ENCODE measurements at regions not wholly inside any gene's neighbourhood (a gene's known extent, or its start where the extent isn't known, plus 50 kb on each side); places are given as distances from the start of the nearest gene placed in this dataset.

DNA sequence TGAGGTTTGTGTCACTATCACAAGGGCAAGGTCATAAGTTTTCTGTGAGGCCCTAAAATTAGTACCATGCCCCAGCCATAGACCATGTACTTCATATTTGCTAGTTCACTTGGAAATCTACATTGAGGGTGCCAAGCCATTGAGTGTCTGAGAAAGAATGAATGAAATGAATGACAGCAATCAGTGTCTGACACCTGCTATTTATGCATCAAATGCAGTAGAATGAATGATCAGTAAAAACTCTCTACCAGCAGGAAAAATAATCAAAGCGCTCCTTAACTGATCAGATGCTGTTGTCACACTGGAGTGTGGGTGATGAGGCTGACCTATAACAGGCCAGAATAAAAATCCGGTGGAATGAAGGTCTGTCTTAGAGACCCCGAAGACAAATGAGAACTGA is 467.9 kb upstream of the B3GAT1 start:
- no peaks in the 10 kb centered on the region for H3K4me1 Mint-ChIP-seq (ENCODE audit: low read depth)
- no peak overlapping the region for H3K27ac Mint-ChIP-seq
- no peaks in the 10 kb centered on the region for H3K9me3 Mint-ChIP-seq (ENCODE audit: low read depth)
- H3K36me3 Mint-ChIP-seq = no peaks in the 10 kb centered on the region
- H3K4me3 Mint-ChIP-seq = no peak overlapping the region
- H3K27me3 Mint-ChIP-seq = peaks cover 6% of the 10 kb centered on the region

DNA sequence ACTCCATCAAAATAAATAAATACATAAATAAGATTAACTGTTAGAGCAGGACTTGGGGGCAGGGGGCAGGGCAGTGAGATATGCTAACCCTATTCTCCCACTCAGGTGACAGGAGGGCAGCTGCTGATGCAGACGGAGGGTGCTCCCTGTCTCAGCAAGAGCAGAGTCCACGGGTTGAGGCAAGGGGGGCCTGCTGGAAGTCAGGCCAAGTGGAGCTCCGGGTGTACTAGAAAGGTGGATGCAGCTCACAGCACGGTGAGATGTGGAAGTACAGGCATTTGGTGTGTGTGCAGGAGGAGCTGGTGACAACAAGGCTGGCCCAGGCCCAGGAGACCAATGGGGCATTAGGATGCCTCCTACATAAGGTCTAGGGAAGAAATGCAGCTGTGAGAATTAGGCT is 467.3 kb upstream of the B3GAT1 start:
- Mint-ChIP-seq H3K9me3 (ENCODE audit: low read depth) (no peaks in the 10 kb centered on the region), H3K4me1 (ENCODE audit: low read depth) (no peaks in the 10 kb centered on the region), H3K27ac (no peak overlapping the region), H3K4me3 (no peak overlapping the region), H3K27me3 (peaks cover 6% of the 10 kb centered on the region), H3K36me3 (no peaks in the 10 kb centered on the region)

DNA sequence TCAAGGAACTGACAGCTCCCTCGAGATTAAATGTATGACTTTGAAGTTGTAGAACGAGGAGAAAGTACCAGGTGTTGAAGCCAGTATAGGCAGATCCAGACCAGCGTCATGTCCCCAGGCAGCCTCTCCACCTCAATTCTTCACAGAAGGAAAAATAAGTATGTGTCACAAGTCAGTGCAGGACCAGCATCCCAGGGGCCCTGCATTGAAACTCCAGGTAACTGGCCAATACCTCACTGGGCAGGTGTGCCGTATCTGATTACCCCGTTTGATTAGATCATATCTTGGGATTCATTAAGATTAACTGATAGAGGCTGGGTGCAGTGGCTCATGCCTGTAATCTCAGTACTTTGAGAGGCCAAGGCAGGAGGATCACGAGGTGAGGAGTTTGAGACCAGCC is 466.7 kb upstream of the B3GAT1 start:
- H3K27ac Mint-ChIP-seq = no peak overlapping the region
- peaks cover 6% of the 10 kb centered on the region for H3K27me3 Mint-ChIP-seq
- H3K4me3 Mint-ChIP-seq = no peak overlapping the region
- no peaks in the 10 kb centered on the region for H3K36me3 Mint-ChIP-seq
- H3K9me3 Mint-ChIP-seq (ENCODE audit: low read depth) = no peaks in the 10 kb centered on the region
- no peaks in the 10 kb centered on the region for H3K4me1 Mint-ChIP-seq (ENCODE audit: low read depth)

DNA sequence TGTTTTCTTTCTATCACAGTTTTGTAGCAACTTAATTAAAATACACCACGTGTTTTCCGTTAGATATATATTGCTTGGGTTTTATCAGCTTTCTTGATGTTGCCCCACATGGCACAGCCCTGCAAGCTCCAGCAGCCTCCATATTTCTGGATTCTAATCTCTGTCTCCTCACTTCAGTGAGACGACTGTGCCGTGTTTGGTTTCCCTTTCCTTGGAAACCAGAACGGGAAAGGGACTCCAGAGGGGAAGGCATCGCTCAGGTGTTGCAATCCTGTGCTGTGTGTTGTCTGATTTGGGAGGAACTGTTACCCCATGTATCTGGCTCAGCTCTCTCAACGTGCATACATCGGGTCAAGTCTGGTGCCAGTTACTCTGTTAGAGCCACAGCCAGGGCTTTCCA is 464.2 kb upstream of the B3GAT1 start:
- Mint-ChIP-seq H3K4me3 (no peak overlapping the region), H3K27ac (no peak overlapping the region), H3K27me3 (peaks cover 6% of the 10 kb centered on the region), H3K36me3 (no peaks in the 10 kb centered on the region), H3K4me1 (ENCODE audit: low read depth) (no peaks in the 10 kb centered on the region), H3K9me3 (ENCODE audit: low read depth) (no peaks in the 10 kb centered on the region)

DNA sequence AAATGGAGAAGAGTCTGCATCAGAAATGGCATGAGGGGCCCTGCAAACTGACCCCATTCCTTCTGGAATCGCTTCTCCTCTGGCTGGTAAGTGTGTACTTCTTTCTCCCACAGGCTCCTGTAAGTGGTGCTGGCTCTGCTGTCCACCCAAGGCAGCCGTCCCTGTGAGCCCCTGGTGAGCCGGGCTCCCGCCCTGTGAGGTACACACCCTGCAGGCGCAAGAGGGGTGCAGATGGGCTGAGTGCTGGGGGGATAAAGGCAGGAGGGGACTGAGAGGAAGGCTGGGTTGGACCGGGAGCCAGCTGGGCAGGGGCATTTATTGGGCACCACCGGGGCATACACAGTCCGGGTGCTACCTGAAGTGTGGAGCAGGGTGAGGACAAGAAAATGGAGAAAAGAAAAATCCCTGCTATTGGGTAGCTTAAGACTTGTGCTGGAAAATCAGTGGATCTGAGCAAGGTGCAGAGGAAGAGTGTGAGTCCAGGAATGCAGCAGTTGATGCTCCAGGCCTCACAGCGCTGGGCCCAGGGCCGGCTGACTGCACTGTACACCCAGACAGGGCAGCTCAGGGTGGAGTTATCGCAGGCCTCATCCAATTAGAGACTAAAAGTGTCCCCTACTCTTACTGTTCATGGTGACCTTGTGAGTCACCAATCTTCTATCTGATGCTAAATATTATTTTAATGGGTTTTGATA is 455.1 kb upstream of the B3GAT1 start:
- H3K4me1 Mint-ChIP-seq (ENCODE audit: low read depth) = peaks cover 4% of the 10 kb centered on the region
- no peaks in the 10 kb centered on the region for H3K36me3 Mint-ChIP-seq
- no peak overlapping the region for H3K4me3 Mint-ChIP-seq
- no peaks in the 10 kb centered on the region for H3K9me3 Mint-ChIP-seq (ENCODE audit: low read depth)
- H3K27me3 Mint-ChIP-seq = peaks cover 4% of the 10 kb centered on the region
- H3K27ac Mint-ChIP-seq = no peak overlapping the region

DNA sequence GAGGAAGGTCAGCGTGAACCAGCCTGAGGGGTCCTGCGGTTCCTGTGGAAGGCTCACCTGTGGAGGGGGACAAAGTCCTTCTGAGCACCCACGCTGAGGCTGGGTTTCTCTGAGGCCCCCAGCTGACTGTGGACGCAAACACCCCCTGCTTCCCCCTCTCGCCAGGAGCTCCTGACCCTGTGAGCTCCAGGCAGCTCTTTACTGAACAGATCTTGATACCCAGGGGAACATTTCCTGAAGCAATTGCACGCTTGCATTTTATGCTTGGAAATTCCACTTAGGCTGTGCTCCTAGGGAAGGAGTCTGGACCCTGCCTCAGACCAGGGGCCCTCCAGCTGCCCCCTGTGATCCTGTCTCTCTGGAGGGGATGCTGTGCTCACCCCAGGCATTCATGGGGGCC is 454.2 kb upstream of the B3GAT1 start:
- H3K9me3 Mint-ChIP-seq (ENCODE audit: low read depth) = no peaks in the 10 kb centered on the region
- H3K36me3 Mint-ChIP-seq = no peaks in the 10 kb centered on the region
- peaks cover 5% of the 10 kb centered on the region for H3K27me3 Mint-ChIP-seq
- peaks cover 4% of the 10 kb centered on the region for H3K4me1 Mint-ChIP-seq (ENCODE audit: low read depth)
- H3K27ac Mint-ChIP-seq = no peak overlapping the region
- no peak overlapping the region for H3K4me3 Mint-ChIP-seq

DNA sequence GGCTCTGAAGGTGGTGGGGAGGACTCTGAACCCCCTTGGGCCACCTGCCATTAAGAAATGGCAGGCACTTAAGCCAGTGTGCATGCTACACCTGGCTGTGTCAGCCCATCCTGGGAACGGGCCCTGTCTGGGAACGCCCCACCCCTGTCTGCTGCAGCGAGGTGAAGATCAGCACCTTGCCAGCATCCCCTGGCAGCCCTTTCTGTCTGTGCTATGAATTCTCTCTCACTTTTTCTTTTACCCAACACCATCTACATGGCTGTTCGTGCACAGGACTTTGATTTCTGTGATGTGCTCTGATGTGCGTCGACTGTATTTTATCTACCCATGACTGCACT is 452.9 kb upstream of the B3GAT1 start:
- no peak overlapping the region for H3K4me3 Mint-ChIP-seq
- H3K9me3 Mint-ChIP-seq (ENCODE audit: low read depth) = no peaks in the 10 kb centered on the region
- no peaks in the 10 kb centered on the region for H3K36me3 Mint-ChIP-seq
- H3K27me3 Mint-ChIP-seq = peaks cover 6% of the 10 kb centered on the region
- H3K27ac Mint-ChIP-seq = no peak overlapping the region
- H3K4me1 Mint-ChIP-seq (ENCODE audit: low read depth) = peaks cover 4% of the 10 kb centered on the region

DNA sequence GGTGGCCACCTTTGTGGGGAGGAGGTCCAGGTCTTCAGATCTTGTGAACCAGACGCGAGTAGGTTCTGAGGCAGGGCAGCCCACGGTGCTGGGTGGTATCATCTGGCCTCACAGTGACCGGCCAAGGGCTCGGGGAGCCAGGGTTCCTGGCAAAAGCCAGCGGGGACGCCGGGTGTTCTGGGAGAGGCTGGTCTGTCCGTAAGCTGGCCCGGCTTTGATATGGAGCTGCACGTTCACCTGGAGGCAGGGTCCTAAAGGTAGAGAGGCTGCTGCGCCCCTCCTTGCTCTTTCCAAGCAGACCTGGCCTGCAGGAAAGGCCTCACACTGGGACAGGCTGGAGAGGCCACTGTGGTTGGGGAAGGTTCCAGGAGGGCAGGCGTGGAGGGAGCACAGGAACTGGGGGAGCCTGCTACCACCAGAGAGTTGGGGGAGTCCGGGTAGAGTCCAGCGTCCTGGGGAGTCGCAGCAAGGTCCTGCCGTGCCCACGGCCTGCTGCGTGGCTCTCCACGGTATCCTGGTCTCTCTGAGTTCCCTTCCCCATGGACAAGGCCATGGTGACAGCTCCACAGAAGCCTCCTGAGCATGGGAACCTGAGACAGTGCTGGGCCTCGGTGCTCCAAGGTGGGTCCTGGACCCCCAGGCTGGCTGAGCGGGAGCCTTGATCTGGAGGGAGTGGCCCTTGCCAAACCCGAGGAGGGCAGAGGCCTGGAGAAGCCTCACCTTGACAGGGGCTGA is 452.4 kb upstream of the B3GAT1 start:
- no peaks in the 10 kb centered on the region for H3K9me3 Mint-ChIP-seq (ENCODE audit: low read depth)
- no peak overlapping the region for H3K4me3 Mint-ChIP-seq
- H3K4me1 Mint-ChIP-seq (ENCODE audit: low read depth) = peaks cover 4% of the 10 kb centered on the region
- H3K27me3 Mint-ChIP-seq = peaks cover 6% of the 10 kb centered on the region
- H3K27ac Mint-ChIP-seq = no peak overlapping the region
- no peaks in the 10 kb centered on the region for H3K36me3 Mint-ChIP-seq

DNA sequence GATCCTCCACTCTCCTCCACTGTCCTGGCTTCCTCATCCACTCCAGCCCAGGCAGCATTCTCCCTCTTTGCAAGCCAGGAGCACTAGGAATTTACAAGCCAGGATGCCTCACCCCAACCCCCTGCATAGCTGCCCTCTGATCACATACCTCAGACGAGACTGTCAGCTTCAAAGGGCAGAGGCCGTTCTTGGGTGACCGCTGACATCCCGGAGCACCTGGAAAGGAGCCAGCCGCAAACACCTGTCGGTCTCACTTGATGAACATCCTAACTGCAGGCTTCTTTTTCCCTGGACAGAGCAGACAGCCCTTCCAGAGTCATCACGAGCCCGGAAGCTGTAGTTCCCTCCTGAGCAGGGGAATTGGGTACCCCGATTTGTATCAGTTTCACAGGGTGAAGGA is 451.3 kb upstream of the B3GAT1 start:
- Mint-ChIP-seq H3K27me3 (peaks cover 6% of the 10 kb centered on the region), H3K4me3 (no peak overlapping the region), H3K9me3 (ENCODE audit: low read depth) (no peaks in the 10 kb centered on the region), H3K4me1 (ENCODE audit: low read depth) (peaks cover 2% of the 10 kb centered on the region), H3K27ac (no peak overlapping the region), H3K36me3 (no peaks in the 10 kb centered on the region)

DNA sequence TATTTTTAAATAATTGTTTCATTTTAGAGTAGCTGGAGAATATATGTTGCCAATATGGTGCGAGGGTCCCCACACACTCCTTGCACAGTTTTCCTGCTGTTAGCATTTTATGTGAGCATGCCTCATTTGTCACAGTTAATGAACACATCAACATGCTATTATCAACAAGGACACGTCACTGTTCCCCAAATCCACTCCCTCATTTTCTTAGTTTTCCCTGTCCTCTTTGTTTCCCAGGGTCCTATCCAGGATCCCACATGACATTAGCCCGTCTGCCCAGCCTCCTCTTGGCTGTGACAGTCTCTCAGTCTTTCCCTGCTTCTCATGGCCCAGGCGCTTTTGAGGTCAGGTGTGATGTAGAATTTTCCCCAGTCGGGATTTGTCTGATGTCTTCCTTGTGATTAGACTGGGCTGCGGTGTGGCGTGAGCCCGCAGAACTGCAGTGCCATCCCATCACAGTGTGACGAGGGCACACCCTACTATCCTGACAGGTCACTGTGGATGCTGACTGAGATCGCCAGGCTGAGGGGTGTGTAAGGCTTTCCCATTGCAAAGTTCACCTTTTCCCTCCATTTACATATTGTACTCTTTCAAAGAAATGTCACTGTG is 450.6 kb upstream of the B3GAT1 start:
- H3K36me3 Mint-ChIP-seq = no peaks in the 10 kb centered on the region
- H3K27me3 Mint-ChIP-seq = peaks cover 4% of the 10 kb centered on the region
- H3K27ac Mint-ChIP-seq = no peak overlapping the region
- no peaks in the 10 kb centered on the region for H3K9me3 Mint-ChIP-seq (ENCODE audit: low read depth)
- no peaks in the 10 kb centered on the region for H3K4me1 Mint-ChIP-seq (ENCODE audit: low read depth)
- no peak overlapping the region for H3K4me3 Mint-ChIP-seq

DNA sequence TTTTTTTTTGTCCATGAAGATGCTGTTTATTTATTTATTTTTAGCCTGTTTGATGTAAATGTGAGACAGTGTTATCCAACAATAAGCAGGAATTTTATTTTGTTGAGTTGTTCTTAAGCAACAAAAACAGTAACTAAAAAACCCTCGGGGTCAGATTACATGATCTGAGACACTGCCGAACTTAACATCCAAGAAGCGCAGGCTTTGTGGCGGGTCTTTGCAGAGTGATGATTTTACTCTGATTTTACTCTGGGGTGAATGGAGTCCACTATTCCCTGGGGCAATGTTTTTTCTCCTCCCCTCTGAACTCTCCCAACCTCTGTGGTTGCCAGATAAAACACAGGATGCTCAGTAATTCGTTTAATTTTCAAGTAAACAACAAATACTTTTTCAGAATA is 450.1 kb upstream of the B3GAT1 start:
- no peaks in the 10 kb centered on the region for H3K4me1 Mint-ChIP-seq (ENCODE audit: low read depth)
- no peaks in the 10 kb centered on the region for H3K36me3 Mint-ChIP-seq
- peaks cover 4% of the 10 kb centered on the region for H3K27me3 Mint-ChIP-seq
- H3K9me3 Mint-ChIP-seq (ENCODE audit: low read depth) = no peaks in the 10 kb centered on the region
- H3K4me3 Mint-ChIP-seq = no peak overlapping the region
- no peak overlapping the region for H3K27ac Mint-ChIP-seq

DNA sequence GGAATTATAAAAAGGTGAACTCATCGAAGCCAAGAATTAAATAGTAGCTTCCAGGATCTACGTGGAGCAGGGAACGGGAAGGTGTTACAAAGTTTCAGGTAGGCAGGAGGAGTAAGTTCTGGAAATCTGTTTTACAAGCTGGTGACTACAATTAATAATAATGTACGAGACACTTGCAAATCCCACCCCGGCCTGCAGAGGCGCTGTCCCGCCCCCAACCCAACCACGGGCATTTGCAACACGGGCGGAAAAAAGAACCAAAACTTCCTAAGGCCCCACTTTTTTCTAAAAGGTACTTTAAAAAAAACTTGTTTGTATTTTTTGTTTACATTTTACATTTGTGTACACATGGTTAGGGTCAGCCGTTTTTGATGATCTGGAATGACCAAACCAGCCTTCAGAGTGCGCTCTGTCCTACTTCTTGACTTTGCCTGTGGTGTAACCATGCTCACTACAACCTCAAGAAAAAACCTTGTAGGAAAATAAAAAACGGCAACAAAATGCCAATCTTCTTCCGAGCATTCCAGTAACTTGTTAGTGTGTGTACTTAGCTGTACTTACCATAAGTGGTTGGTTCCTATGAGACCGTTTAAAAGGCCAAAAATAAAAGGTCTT is 449.6 kb upstream of the B3GAT1 start:
- H3K27ac Mint-ChIP-seq = no peak overlapping the region
- H3K4me1 Mint-ChIP-seq (ENCODE audit: low read depth) = no peaks in the 10 kb centered on the region

DNA sequence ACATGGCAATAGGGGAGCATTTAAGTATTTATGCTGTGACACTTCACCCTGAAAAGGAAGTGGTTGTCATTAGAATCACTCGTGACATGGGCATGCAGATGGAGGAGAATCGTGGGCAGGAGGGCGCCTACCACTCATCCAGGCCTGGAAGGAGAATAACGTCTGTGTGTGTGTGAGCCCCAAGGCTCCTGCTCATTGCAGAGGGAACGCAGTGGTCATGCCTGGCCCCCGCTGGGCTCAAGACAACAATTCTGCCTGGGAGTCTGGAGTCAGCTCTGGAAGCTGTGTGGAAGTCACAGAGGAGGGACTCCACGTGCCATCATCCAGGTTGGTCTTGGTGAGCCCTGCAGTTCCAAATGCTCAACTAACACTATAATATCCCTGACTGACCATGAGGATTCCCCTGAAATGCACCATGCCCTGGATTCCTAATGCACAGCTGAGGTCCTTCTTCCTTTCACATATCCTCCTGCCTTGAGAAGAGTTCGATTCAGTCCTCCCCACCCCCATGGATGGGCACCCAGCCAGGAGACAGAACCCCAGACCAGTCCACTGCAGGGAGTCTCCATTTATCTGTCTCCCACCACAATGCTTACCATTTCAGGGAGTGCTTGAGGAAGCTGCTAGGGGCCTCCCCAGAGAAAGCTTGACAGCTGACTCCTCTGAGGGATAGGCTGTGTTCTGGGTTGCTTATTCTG is 446.9 kb upstream of the B3GAT1 start:
- no peak overlapping the region for H3K27ac Mint-ChIP-seq
- no peaks in the 10 kb centered on the region for H3K4me1 Mint-ChIP-seq (ENCODE audit: low read depth)
- no peaks in the 10 kb centered on the region for H3K36me3 Mint-ChIP-seq
- no peaks in the 10 kb centered on the region for H3K9me3 Mint-ChIP-seq (ENCODE audit: low read depth)
- H3K4me3 Mint-ChIP-seq = no peak overlapping the region
- H3K27me3 Mint-ChIP-seq = peaks cover 6% of the 10 kb centered on the region

More for the DNA sequence above, 449.6 kb upstream of the B3GAT1 start:
- H3K36me3 Mint-ChIP-seq = no peaks in the 10 kb centered on the region
- no peaks in the 10 kb centered on the region for H3K9me3 Mint-ChIP-seq (ENCODE audit: low read depth)
- peaks cover 4% of the 10 kb centered on the region for H3K27me3 Mint-ChIP-seq
- H3K4me3 Mint-ChIP-seq = no peak overlapping the region

DNA sequence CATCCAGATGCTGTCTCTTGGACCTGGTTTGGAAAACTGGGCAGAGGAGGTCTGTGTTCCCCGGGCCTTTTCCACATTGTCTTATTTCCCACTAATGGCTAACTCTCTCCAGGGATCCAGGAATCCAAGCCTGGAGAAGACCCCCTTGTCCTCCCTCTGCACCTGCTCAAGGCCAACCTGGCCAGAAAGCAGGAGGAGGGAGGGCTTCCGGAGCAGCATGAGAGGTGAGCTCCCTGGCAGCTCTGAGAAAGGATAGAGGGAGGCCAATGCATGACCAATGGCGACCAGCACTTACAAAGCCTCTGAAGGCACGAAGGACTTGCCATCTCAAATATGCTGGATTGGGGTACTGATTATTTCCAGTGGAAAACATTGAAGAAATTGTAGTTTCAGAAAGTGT is 445.0 kb upstream of the B3GAT1 start:
- H3K4me1 Mint-ChIP-seq (ENCODE audit: low read depth) = no peaks in the 10 kb centered on the region
- H3K9me3 Mint-ChIP-seq (ENCODE audit: low read depth) = no peaks in the 10 kb centered on the region
- no peak overlapping the region for H3K4me3 Mint-ChIP-seq
- no peak overlapping the region for H3K27ac Mint-ChIP-seq
- H3K27me3 Mint-ChIP-seq = peaks cover 6% of the 10 kb centered on the region
- no peaks in the 10 kb centered on the region for H3K36me3 Mint-ChIP-seq

All from activated naive CD8-positive, alpha-beta T cell (primary cell).